NB4 (cell line): ENCODE measurements at regions not wholly inside any gene's neighbourhood (a gene's known extent, or its start where the extent isn't known, plus 50 kb on each side); places are given as distances from the start of the nearest gene placed in this dataset.

Source experiments
- DNase-seq: peaks from one replicate; pipeline ENCODE4 v3.0.0; 2010; ENCODE audit warnings: low read depth
- H3K4me3 ChIP-seq: one replicate; pipeline ENCODE4 v1.5.1; 2011; ENCODE audit warnings: mild to moderate bottlenecking, low read depth, low read length, moderate library complexity
- CTCF ChIP-seq: IDR thresholded peaks from one replicate; pipeline ENCODE4 v1.5.1; 2012; ENCODE audit warnings: low read depth, low read length
- MAX ChIP-seq: IDR thresholded peaks from 2 replicates; pipeline ENCODE4 v1.6.1; 2011; ENCODE audit warnings: low read depth, low read length
- MYC ChIP-seq: IDR thresholded peaks from 2 replicates; pipeline ENCODE4 v1.6.1; 2011; ENCODE audit warnings: low read depth, low read length
- POLR2A ChIP-seq: IDR thresholded peaks from 2 replicates; pipeline ENCODE4 v1.6.1; 2011; ENCODE audit warnings: mild to moderate bottlenecking; ENCODE audit not compliant: insufficient read length; ENCODE audit errors: extremely low read depth

- no peak for TF ChIP-seq CTCF
- TF ChIP-seq MYC = no peak
- no peak for TF ChIP-seq MAX
- no peak for TF ChIP-seq POLR2A
- no peak overlapping the region for H3K4me3 ChIP-seq
- no peak for DNase-seq
Observed at GRCh38 chr11:23398052-23398451, 537.8 kb upstream of the CCDC179 start.

DNA sequence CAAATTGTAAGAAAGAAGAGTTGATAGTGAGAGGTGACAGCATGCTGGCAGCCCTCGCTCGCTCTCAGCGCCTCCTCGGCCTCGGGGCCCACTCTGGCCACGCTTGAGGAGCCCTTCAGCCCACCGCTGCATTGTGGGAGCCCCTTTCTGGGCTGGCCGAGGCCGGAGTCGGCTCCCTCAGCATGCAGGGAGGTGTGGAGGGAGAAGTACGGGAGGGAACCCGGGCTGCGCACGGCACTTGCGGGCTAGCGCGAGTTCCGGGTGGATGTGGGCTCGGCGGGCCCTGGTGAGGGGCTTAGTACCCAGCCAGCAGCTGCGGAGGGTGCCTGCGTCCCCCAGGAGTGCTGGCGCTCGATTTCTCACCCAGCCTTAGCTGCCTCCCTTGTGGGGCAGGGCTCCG lies 539.7 kb upstream of the CCDC179 start:
- no peak for DNase-seq
- H3K4me3 ChIP-seq = no peak overlapping the region
- TF ChIP-seq MAX (no peak), CTCF (no peak), POLR2A (no peak), MYC (no peak)

DNA sequence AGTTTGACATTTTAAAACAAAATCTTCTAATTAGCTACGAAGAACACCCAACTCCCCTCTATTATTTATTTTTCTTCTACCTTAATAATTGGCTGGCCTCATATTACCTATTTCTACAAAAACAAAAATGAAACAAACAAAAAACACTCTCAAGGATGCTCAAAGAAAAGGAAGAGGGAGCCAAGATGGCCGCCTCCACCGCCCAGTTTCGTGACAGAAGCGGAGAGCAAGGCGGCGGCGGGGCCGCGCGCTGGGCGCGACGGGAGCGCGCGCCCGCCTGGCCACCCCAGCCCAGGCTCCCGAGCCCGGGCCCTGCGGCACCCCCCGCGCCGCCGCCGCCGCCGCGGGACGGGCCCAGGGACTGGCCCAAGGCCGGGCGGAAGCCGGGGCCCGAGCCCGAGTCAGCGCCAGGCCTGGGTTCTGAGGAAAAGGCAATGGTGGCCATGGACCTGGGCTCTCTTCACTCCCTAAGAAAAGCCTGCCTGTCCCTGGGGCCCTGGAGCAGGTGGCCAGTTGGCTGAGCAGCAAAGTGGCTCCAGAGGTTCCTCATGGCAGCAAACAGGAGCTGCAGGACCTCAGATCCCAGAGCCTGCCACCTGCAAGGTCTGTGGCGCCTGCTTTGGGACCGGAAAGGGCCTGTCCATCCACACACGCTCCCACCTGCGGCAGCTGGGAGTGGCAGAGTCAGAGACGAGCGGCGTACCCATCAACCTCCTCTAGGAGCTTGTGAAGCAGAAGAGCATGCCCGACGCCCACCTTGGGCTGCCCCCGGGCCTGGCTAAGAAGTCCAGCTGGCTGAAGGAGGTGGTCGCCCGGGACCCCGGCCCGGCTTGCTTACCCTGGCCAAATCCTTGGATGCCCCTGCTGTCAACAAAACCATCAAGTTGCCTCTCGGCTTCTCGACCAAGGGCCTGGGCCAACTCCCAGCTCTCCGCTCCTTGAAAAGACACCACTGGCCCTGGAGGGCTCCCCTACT lies 543.2 kb upstream of the CCDC179 start:
- DNase-seq = no peak
- no peak overlapping the region for H3K4me3 ChIP-seq
- no peak for TF ChIP-seq MYC
- TF ChIP-seq POLR2A = no peak
- no peak for TF ChIP-seq MAX
- TF ChIP-seq CTCF = no peak

DNA sequence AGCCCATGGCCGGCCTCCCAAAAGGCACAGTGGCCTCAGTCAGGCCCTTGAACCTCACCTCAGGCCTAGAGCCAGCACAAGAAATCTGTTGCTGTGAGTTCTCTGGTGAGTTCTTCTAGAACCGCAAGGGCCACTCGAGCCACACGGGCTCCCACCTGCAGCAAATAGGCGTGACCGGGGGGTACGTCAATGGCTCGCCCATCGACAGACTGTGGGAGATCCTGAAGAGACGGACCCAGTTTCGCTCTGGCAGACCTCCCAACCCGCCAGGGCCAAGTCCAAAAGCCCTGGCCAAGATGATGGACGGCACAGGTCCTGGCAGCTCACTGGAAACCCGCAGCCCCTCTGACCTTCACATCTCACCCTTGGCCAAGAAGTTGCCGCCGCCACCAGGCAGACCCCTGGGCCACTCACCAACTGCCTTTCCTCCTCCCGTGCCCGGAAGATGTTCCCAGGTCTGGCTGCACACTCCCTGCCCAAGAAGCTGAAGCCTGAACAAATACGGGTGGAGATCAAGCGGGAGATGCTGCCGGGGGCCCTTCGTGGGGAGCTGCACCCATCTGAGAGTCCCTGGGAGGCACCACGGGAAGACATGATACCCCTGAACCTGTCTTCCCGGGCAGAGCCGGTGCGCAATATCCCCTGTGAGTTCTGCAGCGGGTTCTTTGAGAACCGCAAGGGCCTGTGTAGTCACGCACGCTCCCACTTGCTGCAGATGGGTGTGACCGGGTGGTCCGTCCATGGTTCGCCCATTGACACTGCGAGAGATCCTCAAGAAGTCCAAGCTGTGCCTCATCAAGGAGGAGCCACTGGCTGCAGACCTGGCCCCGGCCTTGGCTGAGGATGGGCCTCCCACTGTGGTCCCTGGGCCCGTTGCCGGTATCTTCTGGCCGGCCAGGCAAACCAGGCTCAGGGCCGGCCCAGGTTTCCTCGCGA lies 544.2 kb upstream of the CCDC179 start:
- no peak overlapping the region for H3K4me3 ChIP-seq
- no peak for TF ChIP-seq MAX
- TF ChIP-seq CTCF = no peak
- no peak for TF ChIP-seq MYC
- TF ChIP-seq POLR2A = no peak
- no peak for DNase-seq

DNA sequence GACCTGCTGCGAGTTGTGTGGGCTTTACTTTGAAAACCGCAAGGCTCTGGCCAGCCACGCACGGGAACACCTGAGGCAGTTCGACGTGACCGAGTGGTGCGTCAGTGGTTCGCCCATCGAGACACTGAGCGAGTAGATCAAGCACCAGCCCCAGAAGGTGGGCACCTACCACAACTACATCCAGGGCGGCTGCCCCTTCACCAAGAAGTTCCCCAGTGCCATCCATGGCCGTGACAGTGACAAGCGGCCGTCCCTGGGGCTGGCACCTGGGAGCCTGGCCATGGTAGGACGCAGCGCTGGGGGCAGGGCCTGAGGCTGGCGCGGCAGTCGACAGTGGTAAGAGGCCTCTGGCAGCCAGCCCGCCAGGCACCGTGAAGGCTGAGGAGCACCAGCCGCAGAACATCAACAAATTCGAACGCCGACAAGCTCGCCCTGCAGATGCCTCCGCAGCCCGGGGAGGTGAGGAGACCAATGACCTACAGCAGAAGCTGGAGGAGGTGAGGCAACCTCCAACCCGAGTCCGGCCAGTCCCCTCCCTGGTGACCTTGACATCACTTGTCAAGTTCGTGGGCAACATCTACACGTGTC lies 545.2 kb upstream of the CCDC179 start:
- no peak overlapping the region for H3K4me3 ChIP-seq
- TF ChIP-seq MYC (no peak), CTCF (no peak), MAX (no peak), POLR2A (no peak)
- no peak for DNase-seq
